ENCODE measurements at regions not wholly inside any gene's neighbourhood (a gene's known extent, or its start where the extent isn't known, plus 50 kb on each side); places are given as distances from the start of the nearest gene placed in this dataset.

DNA sequence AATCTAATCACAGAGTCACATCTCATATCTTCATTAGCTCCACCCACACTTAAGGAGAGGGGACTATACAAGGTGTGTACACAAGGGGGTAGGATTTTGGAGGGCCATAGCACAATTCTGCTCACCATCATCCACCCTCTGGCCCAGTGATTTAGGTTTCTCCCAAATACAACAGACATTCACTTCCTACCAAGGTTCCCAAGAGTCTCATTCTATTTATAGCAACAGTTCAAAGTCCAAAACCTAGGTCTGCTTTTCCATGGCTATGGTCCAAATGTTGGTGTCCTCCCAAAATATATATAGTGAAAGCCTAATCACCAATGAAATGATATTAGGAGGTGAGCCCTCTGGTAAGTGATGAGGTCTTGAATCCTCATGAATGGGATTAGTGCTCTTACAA is 353.2 kb upstream of the PLD5 start:
- H3K27ac ChIP-seq: no peak overlapping the region

DNA sequence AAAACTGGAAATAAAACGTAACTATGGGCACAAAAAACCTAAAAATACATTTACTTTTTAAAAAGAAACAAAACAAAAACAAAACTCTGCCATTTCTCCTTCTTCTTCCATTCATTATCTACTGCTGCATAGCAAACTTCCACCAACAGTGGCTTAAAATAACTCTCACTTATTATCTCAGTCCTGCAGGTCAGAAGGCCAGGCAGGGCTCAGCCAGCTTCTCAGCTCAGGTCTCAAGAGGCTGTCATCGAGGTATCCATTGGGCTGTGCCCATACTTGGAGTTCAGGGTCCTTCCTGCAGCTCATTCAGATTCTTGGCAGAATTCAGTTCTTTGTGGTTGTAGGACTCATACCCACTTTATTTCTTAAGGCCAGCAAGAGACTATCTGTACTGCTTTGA is 352.7 kb upstream of the PLD5 start:
- H3K27ac ChIP-seq: no peak overlapping the region
- TF ChIP-seq, protein P1, sequence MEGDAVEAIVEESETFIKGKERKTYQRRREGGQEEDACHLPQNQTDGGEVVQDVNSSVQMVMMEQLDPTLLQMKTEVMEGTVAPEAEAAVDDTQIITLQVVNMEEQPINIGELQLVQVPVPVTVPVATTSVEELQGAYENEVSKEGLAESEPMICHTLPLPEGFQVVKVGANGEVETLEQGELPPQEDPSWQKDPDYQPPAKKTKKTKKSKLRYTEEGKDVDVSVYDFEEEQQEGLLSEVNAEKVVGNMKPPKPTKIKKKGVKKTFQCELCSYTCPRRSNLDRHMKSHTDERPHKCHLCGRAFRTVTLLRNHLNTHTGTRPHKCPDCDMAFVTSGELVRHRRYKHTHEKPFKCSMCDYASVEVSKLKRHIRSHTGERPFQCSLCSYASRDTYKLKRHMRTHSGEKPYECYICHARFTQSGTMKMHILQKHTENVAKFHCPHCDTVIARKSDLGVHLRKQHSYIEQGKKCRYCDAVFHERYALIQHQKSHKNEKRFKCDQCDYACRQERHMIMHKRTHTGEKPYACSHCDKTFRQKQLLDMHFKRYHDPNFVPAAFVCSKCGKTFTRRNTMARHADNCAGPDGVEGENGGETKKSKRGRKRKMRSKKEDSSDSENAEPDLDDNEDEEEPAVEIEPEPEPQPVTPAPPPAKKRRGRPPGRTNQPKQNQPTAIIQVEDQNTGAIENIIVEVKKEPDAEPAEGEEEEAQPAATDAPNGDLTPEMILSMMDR (conservative IDR thresholded peaks at IDR 0.05): no peak

More for the DNA sequence above, 353.2 kb upstream of the PLD5 start:
- TF ChIP-seq, protein P1 (conservative IDR thresholded peaks at IDR 0.05): no peak

DNA sequence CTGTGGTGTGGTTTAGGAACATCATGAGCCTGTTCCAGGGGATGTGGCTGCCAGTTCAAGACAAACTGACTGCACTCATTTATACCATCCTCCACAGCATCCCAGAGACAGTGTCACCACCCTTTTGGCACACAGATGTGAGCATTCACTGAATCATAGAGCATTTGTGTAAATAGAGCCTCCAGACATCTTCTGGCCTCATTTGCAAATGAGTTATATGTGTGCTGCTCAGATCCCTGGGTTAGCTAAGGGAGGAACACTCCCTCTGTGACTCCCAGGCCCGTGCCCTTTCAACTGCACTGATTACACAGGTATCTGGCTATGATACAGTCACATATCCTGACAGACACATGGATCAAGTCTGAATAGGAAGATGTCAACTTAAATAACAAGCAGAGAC is 351.5 kb upstream of the PLD5 start:
- TF ChIP-seq, protein P1 (conservative IDR thresholded peaks at IDR 0.05): no peak
- H3K27ac ChIP-seq: no peak overlapping the region

DNA sequence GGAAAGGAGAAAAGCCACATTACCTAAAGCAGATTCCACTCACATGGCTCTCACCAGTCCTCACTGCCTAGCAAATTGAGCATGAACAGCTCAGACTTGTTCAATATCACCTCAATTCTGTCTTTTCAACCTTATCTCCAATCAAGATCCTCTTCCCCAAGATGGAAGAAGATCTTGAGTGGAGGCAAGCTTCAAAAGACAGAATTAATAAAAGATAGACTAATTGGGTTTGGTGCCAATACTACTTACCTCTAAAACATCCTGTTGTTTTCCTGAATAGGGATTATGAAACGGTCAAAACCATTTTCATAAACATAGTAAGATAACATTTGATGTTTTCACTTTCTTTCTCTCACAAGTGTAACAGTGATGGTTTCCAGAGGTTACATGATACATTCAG is 349.2 kb upstream of the PLD5 start:
- no peak overlapping the region for H3K27ac ChIP-seq
- TF ChIP-seq, protein P1 (conservative IDR thresholded peaks at IDR 0.05): no peak

DNA sequence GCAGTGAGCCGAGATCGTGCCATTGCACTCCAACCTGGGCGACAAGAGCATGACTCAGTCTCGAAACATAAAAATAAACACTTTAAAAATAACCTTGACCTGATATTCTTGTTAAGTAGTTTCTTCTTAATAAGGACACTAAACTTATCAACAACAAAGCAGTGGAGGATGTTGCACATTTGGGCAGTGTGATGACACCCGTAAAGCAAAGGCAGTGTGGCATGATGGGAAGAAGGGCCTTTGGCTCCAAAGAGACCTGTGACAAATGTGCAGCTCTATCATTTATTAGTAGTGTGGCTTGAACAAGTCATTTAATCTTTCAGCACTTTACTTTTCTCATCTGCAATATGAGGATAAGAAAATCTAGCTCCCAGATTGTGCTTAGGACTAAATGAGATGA is 348.0 kb upstream of the PLD5 start:
- TF ChIP-seq, protein P1 (conservative IDR thresholded peaks at IDR 0.05): no peak
- no peak overlapping the region for H3K27ac ChIP-seq

DNA sequence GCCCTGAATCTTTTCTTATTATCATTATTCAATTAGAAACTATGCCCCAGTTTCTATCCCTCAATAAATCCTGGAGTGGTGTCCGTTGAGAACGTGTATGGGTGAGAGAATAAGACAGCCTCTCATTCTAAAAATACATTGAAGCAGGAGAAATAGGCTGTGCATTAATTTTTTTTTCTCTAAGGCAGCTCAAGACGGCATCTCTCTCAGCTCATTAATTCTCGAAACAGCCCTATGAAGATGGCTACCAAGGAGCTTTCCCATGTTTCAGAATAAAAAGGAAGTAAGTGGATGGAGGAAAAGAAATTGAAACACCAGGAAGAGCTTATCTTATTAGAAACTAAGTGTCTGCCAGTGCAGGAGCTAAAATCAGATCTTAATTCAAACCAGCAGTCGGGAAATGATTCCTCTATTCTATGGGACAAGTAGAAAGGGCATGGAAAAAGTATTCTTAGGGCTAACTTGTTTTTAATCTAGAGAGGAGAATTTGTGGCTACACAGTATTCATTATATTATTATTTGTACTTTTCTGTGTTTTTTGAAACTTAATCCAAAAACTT is 347.1 kb upstream of the PLD5 start:
- TF ChIP-seq, protein P1 (conservative IDR thresholded peaks at IDR 0.05): no peak
- H3K27ac ChIP-seq: no peak overlapping the region

DNA sequence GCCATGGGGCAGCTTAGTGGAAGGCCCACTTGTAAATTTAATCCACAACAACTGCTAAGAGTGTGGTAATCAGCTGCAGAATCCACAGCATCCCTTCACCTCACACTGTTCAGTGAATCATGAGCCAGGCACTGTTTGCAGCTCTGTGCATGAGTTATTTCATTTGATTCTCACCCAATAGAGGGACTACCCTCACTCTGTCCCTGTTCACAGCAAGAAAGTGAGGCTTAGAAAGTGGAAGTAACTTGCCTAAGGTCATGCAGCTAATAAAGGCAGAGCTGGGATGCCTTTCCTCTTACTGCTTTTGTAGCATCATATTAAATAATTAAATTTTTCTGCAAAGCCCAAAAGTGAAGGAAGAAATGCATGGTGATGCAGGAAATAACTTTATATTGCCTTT is 346.5 kb upstream of the PLD5 start:
- H3K27ac ChIP-seq: no peak overlapping the region
- TF ChIP-seq, protein P1 (conservative IDR thresholded peaks at IDR 0.05): no peak

All from VCaP (cell line).